Psoas muscle (tissue), 7 donors: ENCODE measurements at regions not wholly inside any gene's neighbourhood (a gene's known extent, or its start where the extent isn't known, plus 50 kb on each side); places are given as distances from the start of the nearest gene placed in this dataset.

Experiments
- ATAC-seq, 4 donors: fragments of 200-7000 bp; cut with Tn5 transposase; one replicate each; pipeline ENCODE4 v1.9.1; 2020; ENCODE audit warnings: moderate library complexity in 3 of 4, mild to moderate bottlenecking in 2 of 4
- DNase-seq, 2 donors: peaks; one replicate each; pipeline ENCODE4 v3.0.0-alpha.2; 2020
- H3K27ac ChIP-seq: fragments of 200-600 bp; one replicate; pipeline ENCODE4 v1.8.0; 2022
- H3K27me3 ChIP-seq, 3 donors: fragments of 200-600 bp in 1 of 3; one replicate each; pipeline versions ENCODE4 v1.6.1 to v1.8.0; 2013 to 2022; ENCODE audit warnings: low read length in 2 of 3, mild to moderate bottlenecking in 2 of 3, moderate library complexity in 1 of 3; ENCODE audit not compliant: insufficient read depth in 3 of 3
- H3K36me3 ChIP-seq, 2 donors: fragments of 200-600 bp in 1 of 2; one replicate each; pipeline versions ENCODE4 v1.6.1 to v1.8.0; 2013 to 2022; ENCODE audit warnings: low read depth in 1 of 2, mild to moderate bottlenecking in 1 of 2, moderate library complexity in 1 of 2; ENCODE audit not compliant: insufficient read depth in 1 of 2
- H3K4me1 ChIP-seq: fragments of 200-600 bp; one replicate; pipeline ENCODE4 v1.8.0; 2022
- H3K4me3 ChIP-seq: fragments of 200-600 bp; one replicate; pipeline ENCODE4 v1.8.0; 2022; ENCODE audit warnings: mild to moderate bottlenecking
- H3K9me3 ChIP-seq: fragments of 200-600 bp; one replicate; pipeline ENCODE4 v1.8.0; 2022
- CTCF ChIP-seq: fragments of 200-600 bp; IDR thresholded peaks from one replicate; pipeline ENCODE4 v1.8.0; 2022; ENCODE audit warnings: antibody characterized with exemption
- WGBS, 3 donors: extraction: QIAGEN DNeasy Blood & Tissue Kit; methylation state at CpG; one replicate each; pipeline versions ENCODE4 v1.1.6 to v1.1.7; 2013; 5-methylcytosine and 5-hydroxymethylcytosine counted together
- intact Hi-C, 2 donors: fragments of 100-400 bp; cut with DNase I; formaldehyde crosslinking; loops; one replicate each; pipeline versions ENCODE4 v1.11.0 to v1.14.2; 2022
- donor health status: healthy with polysubstance abuse.
- donor health status: DM: no; HTN: no; CAD: no; lungs with moderate emphysema.
- donor health status: Bipolar disorder and iron deficiency.
- donor health status: healthy.
- donor health status: DM: yes; HTN: yes; CAD: no.
- donor health status: DM: no; HTN: no; CAD: no.
- donor health status: DM: yes; HTN: yes; CAD: no.

- no peak for ATAC-seq
- no peak for TF ChIP-seq CTCF
- Histone ChIP-seq H3K9me3 (no peaks in the 10 kb centered on the region), H3K4me1 (peaks cover 9% of the 10 kb centered on the region), H3K4me3 (no peak overlapping the region), H3K36me3 (no peaks in the 10 kb centered on the region), H3K27ac (no peak overlapping the region), H3K27me3 (no peaks in the 10 kb centered on the region)
- intact Hi-C loops, result no loop called here
- WGBS, 3 donors, result 79 to 94% (median 85%) methylated on average over 2 of the region's 2 CpGs
- peak in 1 of 2 donors; percentile 19 for DNase-seq
These were observed 55.9 kb upstream of the KLF13 start for GRCh38 chr15:31270767-31271166.

GRCh38 chr15:31271224-31271635 is 55.4 kb upstream of the KLF13 start:
- no peaks in the 10 kb centered on the region for H3K36me3 ChIP-seq
- no peaks in the 10 kb centered on the region for H3K9me3 ChIP-seq
- H3K27ac ChIP-seq, result no peak overlapping the region
- intact Hi-C loops, result no loop called here
- no peak overlapping the region for H3K4me3 ChIP-seq
- ATAC-seq (no peak), DNase-seq (peak in 1 of 2 donors; percentile 28)
- 83 to 90% (median 84%) methylated on average over 10 of the region's 10 CpGs for WGBS, 3 donors
- TF ChIP-seq CTCF, result no peak
- no peaks in the 10 kb centered on the region for H3K27me3 ChIP-seq
- H3K4me1 ChIP-seq, result peaks cover 9% of the 10 kb centered on the region

GRCh38 chr15:31271711-31272557 is 54.7 kb upstream of the KLF13 start:
- DNase-seq (peak in 1 of 2 donors; percentile 31), ATAC-seq (no peak)
- intact Hi-C loops, result no loop called here
- H3K27me3 ChIP-seq, result no peaks in the 10 kb centered on the region
- WGBS, 3 donors, result 85 to 89% (median 89%) methylated on average over 12 of the region's 12 CpGs
- peaks cover 4% of the 10 kb centered on the region for H3K4me1 ChIP-seq
- H3K9me3 ChIP-seq, result no peaks in the 10 kb centered on the region
- no peak overlapping the region for H3K4me3 ChIP-seq
- TF ChIP-seq CTCF, result no peak
- H3K27ac ChIP-seq, result no peak overlapping the region
- no peaks in the 10 kb centered on the region for H3K36me3 ChIP-seq

GRCh38 chr15:31272558-31273257 is 53.9 kb upstream of the KLF13 start:
- Histone ChIP-seq H3K9me3 (no peaks in the 10 kb centered on the region), H3K27me3 (no peaks in the 10 kb centered on the region), H3K36me3 (no peaks in the 10 kb centered on the region), H3K4me1 (no peaks in the 10 kb centered on the region), H3K4me3 (no peak overlapping the region), H3K27ac (no peak overlapping the region)
- 84 to 87% (median 86%) methylated on average over 14 of the region's 14 CpGs for WGBS, 3 donors
- DNase-seq (peak in 1 of 2 donors; percentile 26), ATAC-seq (no peak)
- intact Hi-C loops, result no loop called here
- TF ChIP-seq CTCF, result no peak
